Upper lobe of right lung (tissue), 1 donor: ENCODE measurements at regions not wholly inside any gene's neighbourhood (a gene's known extent, or its start where the extent isn't known, plus 50 kb on each side); places are given as distances from the start of the nearest gene placed in this dataset.

Experiments used
- ATAC-seq: fragments of 200-7000 bp; cut with Tn5 transposase; one replicate; pipeline ENCODE4 v1.9.1; 2020; ENCODE audit warnings: mild to moderate bottlenecking, moderate library complexity
- DNase-seq: peaks from one replicate; pipeline ENCODE4 v3.0.0-alpha.2; 2020
- H3K27ac ChIP-seq: fragments of 200-600 bp; one replicate; pipeline ENCODE4 v1.8.0; 2022
- H3K27me3 ChIP-seq: fragments of 200-600 bp; one replicate; pipeline ENCODE4 v1.8.0; 2022; ENCODE audit warnings: mild to moderate bottlenecking
- H3K36me3 ChIP-seq: fragments of 200-600 bp; one replicate; pipeline ENCODE4 v1.8.0; 2022
- H3K4me1 ChIP-seq: fragments of 200-600 bp; one replicate; pipeline ENCODE4 v1.8.0; 2022
- H3K4me3 ChIP-seq: fragments of 200-600 bp; one replicate; pipeline ENCODE4 v1.8.0; 2022; ENCODE audit warnings: mild to moderate bottlenecking
- H3K9me3 ChIP-seq: fragments of 200-600 bp; one replicate; pipeline ENCODE4 v1.8.0; 2022
- CTCF ChIP-seq: fragments of 200-600 bp; IDR thresholded peaks from one replicate; pipeline ENCODE4 v1.8.0; 2022; ENCODE audit warnings: antibody characterized with exemption
- intact Hi-C: fragments of 100-400 bp; cut with DNase I; formaldehyde crosslinking; loops from one replicate; pipeline ENCODE4 v1.11.0; 2022
- donor health status: DM: no; HTN: yes; CAD: no; lungs with severe emphysema.

GRCh38 chr4:130901321-130901720 is 1805.4 kb downstream of the C4orf33 start:
- no peak for DNase-seq
- Histone ChIP-seq H3K4me1 (no peaks in the 10 kb centered on the region), H3K9me3 (no peaks in the 10 kb centered on the region), H3K27me3 (no peaks in the 10 kb centered on the region), H3K4me3 (no peak overlapping the region), H3K27ac (no peak overlapping the region), H3K36me3 (no peaks in the 10 kb centered on the region)
- intact Hi-C loops: no loop called here
- ATAC-seq: no peak
- no peak for TF ChIP-seq CTCF

- Histone ChIP-seq H3K4me1 (no peaks in the 10 kb centered on the region), H3K9me3 (peaks cover 7% of the 10 kb centered on the region), H3K36me3 (no peaks in the 10 kb centered on the region), H3K27ac (no peak overlapping the region), H3K27me3 (no peaks in the 10 kb centered on the region), H3K4me3 (no peak overlapping the region)
- no peak for ATAC-seq
- TF ChIP-seq CTCF: no peak
- intact Hi-C loops: no loop called here
- no peak for DNase-seq
Measured at GRCh38 chr4:130922955-130923354, 1827.0 kb downstream of the C4orf33 start.

- H3K27me3 ChIP-seq: no peaks in the 10 kb centered on the region
- intact Hi-C loops: no loop called here
- H3K9me3 ChIP-seq: no peaks in the 10 kb centered on the region
- ATAC-seq (no peak), DNase-seq (no peak)
- H3K4me3 ChIP-seq: no peak overlapping the region
- no peak for TF ChIP-seq CTCF
- H3K27ac ChIP-seq: no peak overlapping the region
- no peaks in the 10 kb centered on the region for H3K36me3 ChIP-seq
- H3K4me1 ChIP-seq: no peaks in the 10 kb centered on the region
Measured at GRCh38 chr4:130955520-130955919, 1859.6 kb downstream of the C4orf33 start.

DNA sequence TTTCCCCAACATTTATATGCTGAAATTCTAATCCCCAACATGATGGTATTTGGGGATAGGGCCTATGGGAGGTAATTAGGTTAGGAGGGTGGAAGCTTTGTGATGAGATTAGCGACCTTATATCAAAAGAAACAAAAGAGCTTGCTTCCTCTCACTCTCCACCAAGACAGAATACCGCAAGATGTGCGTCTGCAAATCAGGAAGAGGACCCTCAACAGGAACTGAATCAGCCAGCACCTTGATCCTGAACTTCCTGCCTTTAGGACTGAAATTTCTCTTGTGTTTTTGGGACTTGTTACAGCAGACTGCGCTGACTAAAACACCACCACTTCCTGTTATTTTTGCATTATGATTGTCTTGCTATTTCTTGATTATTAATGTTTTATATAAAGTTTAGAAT is 1889.4 kb downstream of the C4orf33 start:
- no peaks in the 10 kb centered on the region for H3K9me3 ChIP-seq
- H3K27me3 ChIP-seq: no peaks in the 10 kb centered on the region
- ATAC-seq (no peak), DNase-seq (no peak)
- no peak overlapping the region for H3K4me3 ChIP-seq
- no peaks in the 10 kb centered on the region for H3K36me3 ChIP-seq
- TF ChIP-seq CTCF: no peak
- no peak overlapping the region for H3K27ac ChIP-seq
- no peaks in the 10 kb centered on the region for H3K4me1 ChIP-seq
- intact Hi-C loops: no loop called here

GRCh38 chr4:130995988-130996387 is 1900.0 kb downstream of the C4orf33 start:
- ATAC-seq: no peak
- intact Hi-C loops: no loop called here

More at GRCh38 chr4:130995988-130996387, 1900.0 kb downstream of the C4orf33 start:
- no peak overlapping the region for H3K4me3 ChIP-seq
- H3K4me1 ChIP-seq: no peaks in the 10 kb centered on the region
- TF ChIP-seq CTCF: no peak
- H3K9me3 ChIP-seq: no peaks in the 10 kb centered on the region
- no peak overlapping the region for H3K27ac ChIP-seq
- H3K36me3 ChIP-seq: no peaks in the 10 kb centered on the region
- H3K27me3 ChIP-seq: no peaks in the 10 kb centered on the region
- no peak for DNase-seq
